DOHH2 (cell line): ENCODE measurements at regions not wholly inside any gene's neighbourhood (a gene's known extent, or its start where the extent isn't known, plus 50 kb on each side); places are given as distances from the start of the nearest gene placed in this dataset.

Experiments used
- H3F3A ChIP-seq: fragments of 200-600 bp; sonication (generic), shearing (Covaris generic); 2 replicates; pipeline ENCODE4 v1.6.0; 2016; ENCODE audit warnings: antibody characterized with exemption, mild to moderate bottlenecking; ENCODE audit not compliant: control insufficient read depth, insufficient read depth
- H3K27ac ChIP-seq: fragments of 200-600 bp; sonication (generic); 2 replicates; pipeline ENCODE4 v1.5.1; 2014; ENCODE audit warnings: low read depth, mild to moderate bottlenecking, low read length, moderate library complexity
- H3K27me3 ChIP-seq: fragments of 200-600 bp; sonication (generic); 2 replicates; pipeline ENCODE4 v1.6.1; 2014; ENCODE audit warnings: mild to moderate bottlenecking, low read length, mixed read lengths; ENCODE audit not compliant: control insufficient read depth
- H3K36me3 ChIP-seq: fragments of 200-600 bp; sonication (generic); 2 replicates; pipeline ENCODE4 v1.6.1; 2014; ENCODE audit warnings: mild to moderate bottlenecking, low read length, moderate library complexity, mixed read lengths; ENCODE audit not compliant: control insufficient read depth
- H3K4me1 ChIP-seq: fragments of 200-600 bp; sonication (generic); 2 replicates; pipeline ENCODE4 v1.6.1; 2014; ENCODE audit warnings: mild to moderate bottlenecking, low read length, mixed read lengths; ENCODE audit not compliant: control insufficient read depth
- H3K4me2 ChIP-seq: fragments of 200-600 bp; sonication (generic); 2 replicates; pipeline ENCODE4 v1.6.0; 2014; ENCODE audit warnings: mild to moderate bottlenecking, low read length, moderate library complexity
- H3K4me3 ChIP-seq: fragments of 200-600 bp; sonication (generic); 2 replicates; pipeline ENCODE4 v1.5.1; 2014; ENCODE audit warnings: mild to moderate bottlenecking, low read length, mixed read lengths
- H3K79me2 ChIP-seq: fragments of 200-600 bp; sonication (generic); 2 replicates; pipeline ENCODE4 v1.6.1; 2014; ENCODE audit warnings: mild to moderate bottlenecking, low read length, mixed read lengths; ENCODE audit not compliant: control insufficient read depth
- H3K9me2 ChIP-seq: fragments of 200-600 bp; sonication (generic); replicated peaks from 2 replicates; pipeline ENCODE4 v1.6.1; 2014; ENCODE audit warnings: mild to moderate bottlenecking, low read length, mixed read lengths; ENCODE audit not compliant: control insufficient read depth
- H3K9me3 ChIP-seq: fragments of 200-600 bp; sonication (generic); 2 replicates; pipeline ENCODE4 v1.6.1; 2014; ENCODE audit warnings: antibody characterized with exemption, low read length, mixed read lengths; ENCODE audit not compliant: control insufficient read depth, insufficient read depth
- H4K20me1 ChIP-seq: fragments of 200-600 bp; sonication (generic); 2 replicates; pipeline ENCODE4 v1.6.0; 2014; ENCODE audit warnings: low read depth, mild to moderate bottlenecking, antibody characterized with exemption, low read length, moderate library complexity; ENCODE audit not compliant: control insufficient read depth, insufficient read depth
- EZH2phosphoT487 ChIP-seq: fragments of 200-600 bp; sonication (generic); IDR thresholded peaks from 2 replicates; pipeline ENCODE4 v1.6.1; 2017; ENCODE audit warnings: borderline replicate concordance, mild to moderate bottlenecking, antibody characterized with exemption, low read length, moderate library complexity, mixed read lengths
- TF ChIP-seq, protein P1 (sequence below): fragments of 200-600 bp; sonication (generic); IDR thresholded peaks from one replicate; pipeline ENCODE4 v1.5.1; 2014; ENCODE audit warnings: antibody characterized with exemption, mild to moderate bottlenecking, low read depth, low read length; ENCODE audit not compliant: poor library complexity, severe bottlenecking

DNA sequence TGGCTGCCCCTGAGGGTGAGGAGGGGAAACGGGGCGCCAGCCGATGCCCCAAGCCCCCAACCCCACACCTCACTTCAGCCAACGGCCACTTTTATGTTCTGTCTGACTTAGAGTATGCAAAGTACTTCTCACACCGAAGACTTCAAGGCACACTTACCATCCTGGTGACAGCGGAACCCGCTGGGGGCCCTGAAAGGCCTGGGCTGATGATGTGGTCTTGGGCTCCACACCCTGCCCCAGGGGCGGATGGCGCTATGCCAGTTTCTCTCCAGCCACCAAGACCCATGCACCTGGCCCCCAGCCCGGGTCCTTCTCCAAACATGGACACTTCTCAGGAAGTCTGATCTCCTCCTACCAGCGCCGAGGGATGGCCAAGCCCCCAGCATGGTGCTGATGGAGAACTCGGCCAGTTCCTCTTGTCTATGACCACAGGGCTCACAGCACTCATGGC lies 175.4 kb downstream of the CTTN start:
- H3K9me2 ChIP-seq, result no peaks in the 10 kb centered on the region
- no peak overlapping the region for H3K4me3 ChIP-seq
- no peaks in the 10 kb centered on the region for H3K9me3 ChIP-seq
- H3K36me3 ChIP-seq, result no peaks in the 10 kb centered on the region
- H3K27ac ChIP-seq, result no peak overlapping the region
- H3F3A ChIP-seq, result no peaks in the 10 kb centered on the region
- no peaks in the 10 kb centered on the region for H3K27me3 ChIP-seq
- no peaks in the 10 kb centered on the region for H4K20me1 ChIP-seq
- H3K4me1 ChIP-seq, result no peaks in the 10 kb centered on the region
- H3K4me2 ChIP-seq, result no peak overlapping the region
- TF ChIP-seq, protein P1, sequence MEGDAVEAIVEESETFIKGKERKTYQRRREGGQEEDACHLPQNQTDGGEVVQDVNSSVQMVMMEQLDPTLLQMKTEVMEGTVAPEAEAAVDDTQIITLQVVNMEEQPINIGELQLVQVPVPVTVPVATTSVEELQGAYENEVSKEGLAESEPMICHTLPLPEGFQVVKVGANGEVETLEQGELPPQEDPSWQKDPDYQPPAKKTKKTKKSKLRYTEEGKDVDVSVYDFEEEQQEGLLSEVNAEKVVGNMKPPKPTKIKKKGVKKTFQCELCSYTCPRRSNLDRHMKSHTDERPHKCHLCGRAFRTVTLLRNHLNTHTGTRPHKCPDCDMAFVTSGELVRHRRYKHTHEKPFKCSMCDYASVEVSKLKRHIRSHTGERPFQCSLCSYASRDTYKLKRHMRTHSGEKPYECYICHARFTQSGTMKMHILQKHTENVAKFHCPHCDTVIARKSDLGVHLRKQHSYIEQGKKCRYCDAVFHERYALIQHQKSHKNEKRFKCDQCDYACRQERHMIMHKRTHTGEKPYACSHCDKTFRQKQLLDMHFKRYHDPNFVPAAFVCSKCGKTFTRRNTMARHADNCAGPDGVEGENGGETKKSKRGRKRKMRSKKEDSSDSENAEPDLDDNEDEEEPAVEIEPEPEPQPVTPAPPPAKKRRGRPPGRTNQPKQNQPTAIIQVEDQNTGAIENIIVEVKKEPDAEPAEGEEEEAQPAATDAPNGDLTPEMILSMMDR, result no peak
- H3K79me2 ChIP-seq, result no peaks in the 10 kb centered on the region

DNA sequence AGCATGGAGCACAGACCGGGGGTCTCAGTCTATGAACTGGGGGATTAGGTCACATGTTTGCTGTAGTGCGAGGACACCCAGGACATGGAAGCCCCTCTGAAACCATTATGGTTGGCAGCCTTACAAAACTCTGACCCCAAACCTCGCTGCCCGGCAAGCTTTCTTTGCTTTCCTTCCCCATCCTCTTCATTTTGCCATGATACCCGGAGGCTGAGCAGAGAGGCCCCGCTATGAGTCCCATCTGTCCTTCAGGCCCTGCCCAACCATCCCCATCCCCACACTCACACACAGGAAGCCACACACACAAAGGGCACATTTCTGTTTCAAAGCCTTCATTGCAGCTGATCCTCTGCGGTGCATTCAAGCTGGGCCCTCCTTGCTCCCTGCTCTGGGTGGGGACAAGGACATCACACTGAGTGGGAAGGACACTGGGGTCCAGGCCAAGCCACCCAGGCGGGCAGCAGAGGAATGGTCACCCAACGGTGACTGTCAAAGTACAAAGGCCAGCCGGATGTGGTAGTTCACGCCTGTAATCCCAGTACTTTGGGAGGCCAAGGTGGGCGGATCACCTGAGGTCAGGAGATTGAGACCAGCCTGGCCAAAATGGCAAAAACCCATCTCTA lies 176.5 kb downstream of the CTTN start:
- Histone ChIP-seq H3K4me1 (no peaks in the 10 kb centered on the region), H3K27ac (no peak overlapping the region), H3K9me2 (no peaks in the 10 kb centered on the region), H3K4me3 (no peak overlapping the region), H3K27me3 (no peaks in the 10 kb centered on the region), H3K4me2 (no peak overlapping the region), H3F3A (no peaks in the 10 kb centered on the region), H3K79me2 (no peaks in the 10 kb centered on the region), H3K36me3 (no peaks in the 10 kb centered on the region), H3K9me3 (no peaks in the 10 kb centered on the region), H4K20me1 (no peaks in the 10 kb centered on the region)
- no peak for TF ChIP-seq EZH2phosphoT487
- TF ChIP-seq, protein P1, result no peak

DNA sequence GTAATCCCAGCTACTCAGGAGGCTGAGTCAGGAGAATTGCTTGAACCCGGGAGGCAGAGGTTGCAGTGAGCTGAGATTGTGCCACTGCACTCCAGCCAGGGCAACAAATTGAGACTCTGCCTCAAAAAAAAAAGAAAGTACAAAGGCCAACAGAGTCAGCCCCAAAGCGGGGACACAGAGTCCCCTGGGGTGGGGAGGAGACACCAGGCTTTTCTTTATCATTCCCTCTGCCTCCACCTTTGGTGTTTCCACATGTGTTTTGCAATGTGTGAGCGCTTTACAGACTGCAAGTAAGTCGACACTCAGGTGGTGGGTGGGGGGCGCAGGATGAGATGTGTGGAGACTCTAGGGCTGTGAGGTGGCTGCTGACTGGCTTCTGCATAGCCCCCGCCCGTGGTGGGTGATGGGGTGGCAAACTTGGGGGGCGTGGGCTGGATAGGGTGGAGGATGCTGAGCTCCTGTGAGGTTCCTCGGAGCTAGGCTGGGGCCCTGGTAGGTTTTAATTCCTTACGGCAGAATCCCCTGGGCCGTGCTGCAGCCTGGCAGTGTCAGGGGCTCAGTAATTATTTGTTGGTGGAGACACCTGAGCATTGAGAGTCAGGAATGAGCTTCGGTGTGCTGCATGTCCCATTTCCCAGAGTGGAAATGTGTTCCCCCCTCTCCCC lies 177.2 kb downstream of the CTTN start:
- Histone ChIP-seq H3K79me2 (no peaks in the 10 kb centered on the region), H3K4me1 (no peaks in the 10 kb centered on the region), H3K9me3 (no peaks in the 10 kb centered on the region), H3K36me3 (no peaks in the 10 kb centered on the region), H4K20me1 (no peaks in the 10 kb centered on the region), H3K9me2 (no peaks in the 10 kb centered on the region), H3K27me3 (no peaks in the 10 kb centered on the region), H3K27ac (no peak overlapping the region), H3F3A (no peaks in the 10 kb centered on the region), H3K4me2 (no peak overlapping the region), H3K4me3 (no peak overlapping the region)
- no peak for TF ChIP-seq EZH2phosphoT487
- TF ChIP-seq, protein P1, result no peak
